Keratinocyte (primary cell): ENCODE measurements at regions not wholly inside any gene's neighbourhood (a gene's known extent, or its start where the extent isn't known, plus 50 kb on each side); places are given as distances from the start of the nearest gene placed in this dataset.
A peak's percentile ranks its signal among the peaks of the same experiment; 100 is the strongest.

ENCODE experiments used
- DNase-seq: peaks from one replicate; pipeline ENCODE4 v3.0.0-alpha.2; 2011; ENCODE audit warnings: low read depth, missing footprints, low spot score
- FAIRE-seq: peaks from 2 replicates; lab custom pipeline; 2011; peaks lifted over from hg19 to GRCh38; lab: Jason Lieb, UNC
- H2AFZ ChIP-seq: 2 replicates; pipeline ENCODE4 v1.6.0; 2012; ENCODE audit warnings: low read length, control low read depth, inconsistent platforms; ENCODE audit not compliant: control insufficient read depth
- H3K27ac ChIP-seq: 2 replicates; pipeline ENCODE4 v1.5.1; 2011; ENCODE audit warnings: low read length; ENCODE audit not compliant: control insufficient read depth, insufficient read depth
- H3K27me3 ChIP-seq: 3 replicates; pipeline ENCODE4 v1.6.0; 2011; ENCODE audit warnings: low read length; ENCODE audit not compliant: control insufficient read depth, insufficient read depth; ENCODE audit errors: extremely low read depth
- H3K36me3 ChIP-seq, 2 experiments: 2 replicates in 1 of 2; 3 replicates in 1 of 2; pipeline ENCODE4 v1.5.1; 2011; ENCODE audit warnings: low read length in 2 of 2, mild to moderate bottlenecking in 1 of 2; ENCODE audit not compliant: control insufficient read depth in 2 of 2, insufficient read depth in 2 of 2; ENCODE audit errors: extremely low read depth in 1 of 2
- H3K4me1 ChIP-seq: 3 replicates; pipeline ENCODE4 v1.5.1; 2011; ENCODE audit warnings: low read length; ENCODE audit not compliant: control insufficient read depth, insufficient read depth; ENCODE audit errors: extremely low read depth
- H3K4me2 ChIP-seq: 3 replicates; pipeline ENCODE4 v1.6.0; 2011; ENCODE audit warnings: low read depth, low read length; ENCODE audit not compliant: control insufficient read depth, insufficient read depth; ENCODE audit errors: extremely low read depth
- H3K4me3 ChIP-seq, 3 experiments: fragments of 200-600 bp in 1 of 3; sonication (generic) in 1 of 3; 2 replicates in 2 of 3; 3 replicates in 1 of 3; pipeline ENCODE4 v1.5.1; 2011 to 2016; ENCODE audit warnings: low read length in 3 of 3, mild to moderate bottlenecking in 3 of 3, control low read depth in 2 of 3, inconsistent platforms in 1 of 3, low read depth in 1 of 3, mixed read lengths in 1 of 3, mixed run types in 1 of 3, moderate library complexity in 1 of 3; ENCODE audit not compliant: control insufficient read depth in 2 of 3, insufficient read depth in 2 of 3; ENCODE audit errors: extremely low read depth in 1 of 3
- H3K79me2 ChIP-seq: 2 replicates; pipeline ENCODE4 v1.6.0; 2012; ENCODE audit warnings: low read length; ENCODE audit not compliant: control insufficient read depth, insufficient read depth
- H3K9ac ChIP-seq: 3 replicates; pipeline ENCODE4 v1.6.0; 2011; ENCODE audit warnings: low read length; ENCODE audit not compliant: control insufficient read depth, insufficient read depth; ENCODE audit errors: extremely low read depth
- H3K9me1 ChIP-seq: 3 replicates; pipeline ENCODE4 v1.6.0; 2011; ENCODE audit warnings: low read length; ENCODE audit not compliant: control insufficient read depth, insufficient read depth; ENCODE audit errors: extremely low read depth
- H3K9me3 ChIP-seq: 2 replicates; pipeline ENCODE4 v1.5.1; 2012; ENCODE audit warnings: low read depth, low read length; ENCODE audit not compliant: control insufficient read depth
- H4K20me1 ChIP-seq: 3 replicates; pipeline ENCODE4 v1.6.0; 2011; ENCODE audit warnings: low read length; ENCODE audit not compliant: control insufficient read depth, insufficient read depth; ENCODE audit errors: extremely low read depth
- EZH2 ChIP-seq: IDR thresholded peaks from one replicate; pipeline ENCODE4 v1.6.1; 2012; ENCODE audit warnings: inconsistent platforms, mild to moderate bottlenecking, low read length, moderate library complexity
- dilution Hi-C: fragments of 300-500 bp; cut with MboI; formaldehyde crosslinking; loops from one replicate; pipeline ENCODE4 v1.7.0; 2020; ENCODE audit warnings: low sequenced_read_pairs; ENCODE audit not compliant: extremely low pct_ligation_motif_present
- TF ChIP-seq, protein P1 (sequence below), 3 experiments: IDR thresholded peaks in 1 of 3; conservative IDR thresholded peaks in 1 of 3; optimal IDR thresholded peaks in 1 of 3; 2 replicates in 2 of 3; 3 replicates in 1 of 3; pipeline versions ENCODE3 to v1.5.1; 2011; ENCODE audit warnings: low read length in 3 of 3, mild to moderate bottlenecking in 3 of 3, moderate library complexity in 2 of 3, control low read depth in 1 of 3, inconsistent platforms in 1 of 3; ENCODE audit not compliant: insufficient read depth in 2 of 3; ENCODE audit errors: extremely low read depth in 1 of 3

DNA sequence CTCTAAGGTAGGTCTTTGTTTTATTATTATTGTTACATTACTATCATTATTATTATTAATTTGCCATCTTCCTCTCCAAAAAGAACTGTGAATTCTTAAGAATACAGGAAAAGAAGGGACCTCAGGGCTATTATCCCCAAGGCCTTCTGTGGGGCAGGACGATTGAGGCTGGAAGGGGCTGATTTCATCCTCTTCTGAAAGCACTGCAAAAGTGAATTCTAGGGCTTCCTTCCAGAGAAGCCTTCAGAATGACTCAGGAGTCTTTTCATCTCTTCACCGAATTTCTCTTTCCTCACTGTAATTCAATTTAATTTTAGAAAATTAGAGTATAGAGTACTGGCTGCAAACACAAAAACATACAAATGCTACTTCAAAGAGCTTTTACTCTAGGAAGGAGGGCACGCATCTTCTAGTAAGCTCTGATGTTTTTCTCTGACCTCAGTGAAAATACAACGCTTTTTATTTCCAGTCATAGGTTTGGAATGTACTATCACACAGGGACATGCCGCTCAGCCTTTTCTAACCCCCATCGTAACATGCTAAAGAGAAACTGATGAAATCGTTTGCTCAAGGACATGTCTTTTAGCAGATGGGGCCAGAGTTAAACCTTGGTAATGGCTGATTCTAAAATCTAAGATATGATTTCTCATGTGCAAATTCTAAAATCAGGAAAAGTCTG is 280.2 kb upstream of the PITRM1 start:
- DNase-seq, result no peak
- peak overlapping the region; percentile 80 for H3K4me2 ChIP-seq

DNA sequence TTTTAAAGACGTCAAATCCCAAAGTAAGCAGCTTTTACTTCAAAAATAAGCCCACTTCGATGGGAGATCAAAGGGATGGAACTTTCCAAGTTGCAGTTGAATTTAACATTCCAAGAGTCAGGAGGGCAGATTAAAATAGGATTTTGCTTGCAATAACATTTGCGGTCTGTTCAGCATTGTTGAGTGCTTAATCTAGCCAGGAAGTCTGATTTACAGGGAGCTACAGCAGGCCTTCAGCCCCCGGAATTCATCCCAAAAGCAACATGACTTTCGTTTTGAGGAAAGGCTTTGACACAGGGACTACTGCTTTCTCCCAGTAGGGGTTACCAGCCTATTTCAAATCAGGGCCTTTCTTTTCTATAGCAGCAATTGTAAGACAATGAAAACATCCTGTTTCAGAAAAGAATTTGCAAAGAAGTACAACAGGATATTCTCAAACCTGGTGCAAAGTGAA is 279.6 kb upstream of the PITRM1 start:
- H3K36me3 ChIP-seq, result no peaks in the 10 kb centered on the region
- TF ChIP-seq, protein P1, sequence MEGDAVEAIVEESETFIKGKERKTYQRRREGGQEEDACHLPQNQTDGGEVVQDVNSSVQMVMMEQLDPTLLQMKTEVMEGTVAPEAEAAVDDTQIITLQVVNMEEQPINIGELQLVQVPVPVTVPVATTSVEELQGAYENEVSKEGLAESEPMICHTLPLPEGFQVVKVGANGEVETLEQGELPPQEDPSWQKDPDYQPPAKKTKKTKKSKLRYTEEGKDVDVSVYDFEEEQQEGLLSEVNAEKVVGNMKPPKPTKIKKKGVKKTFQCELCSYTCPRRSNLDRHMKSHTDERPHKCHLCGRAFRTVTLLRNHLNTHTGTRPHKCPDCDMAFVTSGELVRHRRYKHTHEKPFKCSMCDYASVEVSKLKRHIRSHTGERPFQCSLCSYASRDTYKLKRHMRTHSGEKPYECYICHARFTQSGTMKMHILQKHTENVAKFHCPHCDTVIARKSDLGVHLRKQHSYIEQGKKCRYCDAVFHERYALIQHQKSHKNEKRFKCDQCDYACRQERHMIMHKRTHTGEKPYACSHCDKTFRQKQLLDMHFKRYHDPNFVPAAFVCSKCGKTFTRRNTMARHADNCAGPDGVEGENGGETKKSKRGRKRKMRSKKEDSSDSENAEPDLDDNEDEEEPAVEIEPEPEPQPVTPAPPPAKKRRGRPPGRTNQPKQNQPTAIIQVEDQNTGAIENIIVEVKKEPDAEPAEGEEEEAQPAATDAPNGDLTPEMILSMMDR (optimal IDR thresholded peaks at IDR 0.05 in 1 of 3, IDR thresholded peaks at IDR 0.05 in 1 of 3, conservative IDR thresholded peaks at IDR 0.05 in 1 of 3; ENCODE audit: extremely low read depth in 1 of 3, insufficient read depth in 2 of 3, low read length in 3 of 3), result peak in 2 of 3 experiments; percentile 14 to 18
- no peak for TF ChIP-seq EZH2
- H3K4me2 ChIP-seq, result peak overlapping the region; percentile 80
- H3K27me3 ChIP-seq, result no peaks in the 10 kb centered on the region
- FAIRE-seq (no peak), DNase-seq (no peak)
- H3K4me3 ChIP-seq, result no peak overlapping the region
- peaks cover 40% of the 10 kb centered on the region for H3K4me1 ChIP-seq
- H4K20me1 ChIP-seq, result no peaks in the 10 kb centered on the region
- H3K79me2 ChIP-seq, result no peaks in the 10 kb centered on the region
- dilution Hi-C loops, result no loop called here
- H3K9me1 ChIP-seq, result no peaks in the 10 kb centered on the region
- peak overlapping the region; percentile 87 for H3K27ac ChIP-seq
- H3K9ac ChIP-seq, result peak overlapping the region; percentile 60
- H3K9me3 ChIP-seq, result no peaks in the 10 kb centered on the region
- H2AFZ ChIP-seq, result peak overlapping the region; percentile 14

More for the DNA sequence above, 280.2 kb upstream of the PITRM1 start:
- peak overlapping the region in 1 of 3 experiments; percentile 1 for H3K4me3 ChIP-seq
- no peaks in the 10 kb centered on the region for H3K9me1 ChIP-seq
- peak overlapping the region; percentile 87 for H3K27ac ChIP-seq
- no peak overlapping the region for H2AFZ ChIP-seq
- no peaks in the 10 kb centered on the region for H4K20me1 ChIP-seq
- no peaks in the 10 kb centered on the region for H3K9me3 ChIP-seq
- peak overlapping the region; percentile 60 for H3K9ac ChIP-seq
- H3K27me3 ChIP-seq, result no peaks in the 10 kb centered on the region
- FAIRE-seq, result peak; percentile 80
- H3K36me3 ChIP-seq, result no peaks in the 10 kb centered on the region
- no peaks in the 10 kb centered on the region for H3K79me2 ChIP-seq
- peaks cover 40% of the 10 kb centered on the region for H3K4me1 ChIP-seq
- dilution Hi-C loops, result no loop called here
- TF ChIP-seq EZH2, result no peak
- TF ChIP-seq, protein P1 (optimal IDR thresholded peaks at IDR 0.05 in 1 of 3, IDR thresholded peaks at IDR 0.05 in 1 of 3, conservative IDR thresholded peaks at IDR 0.05 in 1 of 3; ENCODE audit: extremely low read depth in 1 of 3, insufficient read depth in 2 of 3, low read length in 3 of 3), result no peak
